Epithelial cell of prostate (primary cell): ENCODE measurements at regions not wholly inside any gene's neighbourhood (a gene's known extent, or its start where the extent isn't known, plus 50 kb on each side); places are given as distances from the start of the nearest gene placed in this dataset.
"Not testable (repeated sequence)": the region's sequence is repeated elsewhere in the genome, so short reads cannot be mapped to it uniquely, and the experiment has no call there.

ENCODE experiments used
- DNase-seq: peaks from one replicate; pipeline ENCODE4 v3.0.0-alpha.2; 2011; ENCODE audit warnings: low read depth, low spot score
- H3K27ac ChIP-seq: fragments of 450-650 bp; 2 replicates; pipeline ENCODE4 v1.5.1; 2017; ENCODE audit warnings: mild to moderate bottlenecking

DNA sequence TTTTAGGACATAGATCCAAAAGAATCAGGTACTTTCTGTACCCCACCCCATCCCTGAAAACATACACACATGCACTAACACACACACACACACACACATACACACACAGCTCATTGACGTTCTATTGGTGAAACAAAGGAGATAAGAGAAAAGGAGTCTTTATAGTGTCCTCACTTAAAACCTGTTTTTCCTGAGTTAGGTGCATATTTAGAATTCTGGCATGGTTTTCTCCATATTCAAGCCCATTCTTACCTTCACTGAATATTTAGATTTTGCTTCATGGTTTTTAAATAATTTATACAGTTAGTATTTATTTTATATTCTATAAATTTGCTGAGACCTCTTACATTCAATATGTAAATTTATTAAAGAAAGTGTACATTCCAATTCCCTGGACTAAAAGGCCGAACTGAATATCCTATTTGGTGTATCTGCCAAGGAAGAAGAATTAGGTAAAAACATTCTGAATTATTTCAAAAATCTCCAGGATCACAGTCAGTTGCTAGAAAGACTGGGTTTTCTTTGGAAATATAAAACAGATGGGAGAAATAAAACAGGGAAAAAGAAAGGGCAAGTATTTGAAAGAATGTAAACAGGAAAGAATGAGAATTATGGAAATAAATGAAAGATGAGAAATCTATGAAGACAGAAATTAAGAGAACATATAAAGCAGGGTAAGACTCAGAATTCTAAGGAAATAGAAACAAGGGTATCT is 556.2 kb downstream of the KCTD12 start:
- H3K27ac ChIP-seq: no peak overlapping the region
- no peak for DNase-seq

DNA sequence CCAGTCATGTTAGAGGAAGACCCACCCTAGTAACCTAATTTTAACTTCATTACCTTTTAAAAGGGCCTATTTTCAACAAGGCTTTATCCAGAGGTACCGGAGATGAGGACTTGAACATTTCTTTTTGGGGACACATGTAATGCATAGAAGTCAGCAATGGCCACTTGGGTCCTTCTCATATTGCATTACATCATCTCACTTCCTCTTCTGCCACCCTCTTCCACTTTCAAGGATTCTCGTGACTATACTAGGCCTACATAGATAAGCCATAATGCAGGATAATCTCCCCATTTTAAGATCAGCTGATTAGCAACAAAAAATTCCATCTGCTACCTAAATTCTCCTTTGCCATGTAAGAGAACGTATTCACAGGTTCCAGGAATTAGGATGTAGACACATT is 557.2 kb downstream of the KCTD12 start:
- no peak for DNase-seq
- no peak overlapping the region for H3K27ac ChIP-seq

DNA sequence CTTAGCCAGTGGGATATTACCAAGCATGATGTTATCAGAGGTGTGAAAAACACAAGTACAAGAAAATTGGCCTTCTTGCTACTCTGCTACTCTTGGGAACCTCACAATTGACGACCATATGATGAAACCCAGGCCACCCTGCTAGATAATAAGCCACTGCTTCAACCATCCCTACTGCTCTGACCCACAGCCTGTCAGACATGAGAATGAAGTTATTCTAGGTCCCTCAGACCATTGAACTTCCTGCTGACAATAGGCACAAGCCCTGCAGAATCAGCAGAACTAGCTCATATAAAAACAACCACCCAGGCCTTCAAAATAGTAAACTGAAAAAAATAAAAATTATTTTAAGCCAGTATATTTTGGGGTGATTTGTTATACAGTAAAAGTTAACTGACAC is 559.9 kb downstream of the KCTD12 start:
- DNase-seq: no peak
- no peak overlapping the region for H3K27ac ChIP-seq

DNA sequence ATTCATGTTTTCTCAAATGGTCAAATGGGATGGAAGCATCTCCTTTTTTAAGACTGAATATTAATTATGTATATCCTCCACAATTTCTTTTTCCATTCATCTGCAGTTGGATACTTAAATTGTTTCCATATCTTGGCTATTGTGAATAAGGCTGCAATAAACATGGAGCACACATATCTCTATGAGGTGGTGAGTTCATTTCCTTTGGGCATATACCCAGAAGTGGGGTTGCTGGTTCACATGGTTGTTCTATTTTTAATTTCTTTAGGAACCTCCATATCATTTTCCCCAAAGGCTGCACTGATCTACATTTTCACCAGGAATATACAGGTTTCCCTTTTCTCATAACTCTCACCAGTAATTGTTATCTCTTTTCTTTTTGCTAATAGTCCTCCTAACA is 566.3 kb downstream of the KCTD12 start:
- DNase-seq: no peak
- H3K27ac ChIP-seq: no peak overlapping the region

DNA sequence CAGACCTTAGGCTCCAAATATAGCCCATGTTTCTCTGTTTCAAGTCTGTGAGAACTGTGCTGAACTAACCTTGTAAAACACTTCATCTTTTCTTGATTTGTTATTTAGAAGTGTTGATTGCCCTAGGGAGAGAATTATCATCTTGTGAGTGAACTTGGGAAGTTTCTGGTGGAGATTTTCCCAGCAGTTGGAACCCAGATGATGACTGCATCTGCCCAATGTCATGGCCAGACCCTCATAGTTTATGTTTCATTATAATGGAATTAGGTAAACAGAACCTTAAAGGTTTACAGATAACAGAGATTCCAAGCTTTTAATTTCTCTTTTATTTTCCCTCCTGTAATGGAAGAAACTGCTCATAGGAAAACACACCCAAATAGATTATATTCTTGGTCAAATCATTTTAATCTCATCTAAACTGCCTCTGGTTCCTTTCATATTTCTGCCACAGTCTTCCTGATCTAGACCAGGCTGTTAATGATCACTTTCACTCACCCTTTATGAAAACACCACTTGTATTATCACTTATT is 569.1 kb downstream of the KCTD12 start:
- DNase-seq: no peak

DNA sequence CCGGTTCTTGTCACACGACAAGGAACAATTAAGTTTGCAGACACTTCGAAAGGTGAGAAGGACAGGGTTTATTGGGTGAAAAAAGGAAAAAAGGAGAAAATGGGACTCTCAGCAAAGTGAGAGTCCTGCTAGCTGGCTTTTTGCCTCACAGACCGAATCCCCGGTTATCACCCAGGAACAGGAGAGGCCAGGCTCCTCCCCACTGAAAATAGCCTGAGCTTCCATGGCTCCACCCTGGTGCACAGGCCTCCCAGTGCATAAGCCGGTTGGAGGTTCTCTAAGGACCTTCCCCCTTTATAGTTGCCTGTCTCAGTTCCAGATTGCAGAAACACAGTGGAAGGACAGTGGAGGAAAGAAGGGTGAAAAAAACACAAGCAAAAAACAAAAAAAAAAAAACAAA is 571.7 kb downstream of the KCTD12 start:
- no peak overlapping the region for H3K27ac ChIP-seq
- DNase-seq: no peak

More for the DNA sequence above, 569.1 kb downstream of the KCTD12 start:
- no peak overlapping the region for H3K27ac ChIP-seq

DNA sequence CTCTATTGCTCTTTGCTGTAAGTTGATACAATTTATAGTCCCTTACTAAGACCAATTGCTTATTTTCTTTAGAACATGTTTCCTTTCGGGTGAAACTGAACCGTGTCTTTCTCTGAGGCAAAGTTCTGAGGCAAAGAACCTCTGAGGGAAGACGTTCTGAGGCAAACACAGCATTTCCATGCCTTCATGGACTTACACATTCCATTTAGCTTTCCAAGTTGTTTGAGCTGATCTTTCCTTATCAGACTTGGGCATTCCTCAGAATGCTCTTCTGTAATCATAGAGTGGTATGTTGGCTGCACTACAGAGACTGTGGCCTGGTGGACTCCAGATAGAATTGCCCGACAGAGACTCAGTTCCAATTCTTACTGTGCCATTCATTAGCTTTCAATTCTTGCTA is 579.1 kb downstream of the KCTD12 start:
- no peak overlapping the region for H3K27ac ChIP-seq

DNA sequence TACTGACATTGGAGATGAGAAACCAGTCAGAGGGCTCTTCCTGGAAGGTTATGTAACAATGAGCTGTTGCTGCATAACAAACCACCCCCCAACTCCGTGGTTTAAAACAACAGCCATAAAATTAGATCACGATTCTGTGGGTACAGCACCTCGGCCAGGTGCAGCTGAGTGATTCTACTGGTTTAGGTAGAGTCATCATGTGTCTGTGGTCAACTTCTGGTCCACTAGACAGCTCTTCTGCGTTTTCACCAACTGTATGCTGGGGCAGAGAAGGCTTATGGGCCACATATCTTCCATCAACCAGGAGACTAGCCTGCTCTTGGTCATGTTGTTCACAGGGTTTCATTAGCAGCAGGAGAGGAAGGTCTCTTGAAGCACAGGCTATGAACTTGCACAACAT is 585.5 kb downstream of the KCTD12 start:
- H3K27ac ChIP-seq: no peak overlapping the region
- DNase-seq: no peak

More for the DNA sequence above, 579.1 kb downstream of the KCTD12 start:
- no peak for DNase-seq

DNA sequence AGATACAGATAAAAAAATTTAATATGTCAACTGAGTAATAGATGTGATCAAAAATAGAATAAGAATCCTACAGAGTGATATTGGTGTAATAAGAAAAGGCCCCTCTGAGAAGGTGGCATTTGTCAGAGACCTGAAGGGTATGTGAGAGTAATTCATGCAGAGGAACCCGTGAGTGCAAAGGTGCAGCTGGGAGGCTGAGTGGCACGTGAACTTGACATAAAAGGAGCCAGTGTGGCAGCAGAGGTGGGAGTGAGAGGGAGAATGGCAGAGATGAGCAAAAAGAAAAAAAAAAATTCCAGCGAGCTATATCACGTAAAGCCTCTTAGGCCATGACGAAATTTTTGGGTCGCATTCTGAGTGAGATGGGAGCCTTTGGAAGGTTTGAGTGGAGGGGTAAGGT is 588.9 kb downstream of the KCTD12 start:
- DNase-seq: no peak
- no peak overlapping the region for H3K27ac ChIP-seq

DNA sequence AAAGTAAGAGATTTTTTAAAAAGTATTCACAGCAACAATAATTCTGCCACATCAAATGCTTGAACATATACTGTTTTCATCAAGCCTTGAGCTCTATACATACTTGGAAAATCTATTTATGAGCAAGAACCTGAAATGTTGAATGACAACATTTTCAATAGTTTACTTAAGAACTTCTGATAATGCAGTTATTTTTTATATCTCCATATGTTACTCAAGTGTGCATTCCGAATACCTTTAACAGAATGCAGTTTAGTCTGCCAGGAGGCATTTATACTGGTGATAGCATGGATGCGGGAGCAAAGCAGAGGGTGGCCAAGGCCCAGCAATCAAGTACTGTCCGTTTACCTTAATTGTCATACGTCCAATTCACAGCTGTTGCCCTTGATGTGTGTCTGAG is 589.5 kb downstream of the KCTD12 start:
- no peak for DNase-seq
- H3K27ac ChIP-seq: no peak overlapping the region

DNA sequence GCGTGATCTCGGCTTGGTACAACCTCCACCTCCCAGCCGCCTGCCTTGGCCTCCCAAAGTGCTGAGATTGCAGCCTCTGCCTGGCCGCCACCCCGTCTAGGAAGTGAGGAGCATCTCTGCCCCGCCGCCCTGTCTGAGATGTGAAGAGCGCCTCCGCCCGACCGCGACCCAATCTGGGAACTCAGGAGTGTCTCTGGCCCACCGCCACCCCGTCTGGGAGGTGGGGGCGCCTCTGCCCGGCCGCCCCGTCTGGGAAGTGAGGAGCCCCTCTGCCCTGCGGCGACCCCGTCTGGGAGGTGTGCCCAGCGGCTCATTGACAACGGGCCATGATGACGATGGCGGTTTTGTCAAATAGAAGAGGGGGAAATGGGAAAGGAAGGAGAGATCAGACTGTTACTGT is 591.2 kb downstream of the KCTD12 start:
- not testable (repeated sequence) for H3K27ac ChIP-seq, DNase-seq

DNA sequence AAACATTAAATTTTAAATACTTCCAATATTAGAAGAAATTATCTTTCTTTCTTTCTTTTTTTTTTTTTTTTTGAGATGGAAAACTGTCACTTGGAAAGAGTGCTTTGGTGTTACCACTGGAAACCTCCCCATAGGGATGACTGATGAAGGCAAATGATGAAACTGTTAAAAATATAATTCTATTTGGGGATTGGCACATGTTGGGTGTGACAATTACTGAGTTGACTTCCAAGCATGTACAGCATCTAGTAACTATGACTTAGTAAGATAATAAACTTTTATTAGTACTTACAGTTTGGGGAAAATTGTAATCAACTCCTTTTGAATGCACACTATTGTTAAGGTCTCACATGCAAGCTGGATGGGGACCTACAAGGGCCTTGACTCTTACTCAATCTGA is 592.5 kb downstream of the KCTD12 start:
- H3K27ac ChIP-seq: peak overlapping the region; percentile 21
- DNase-seq: no peak

DNA sequence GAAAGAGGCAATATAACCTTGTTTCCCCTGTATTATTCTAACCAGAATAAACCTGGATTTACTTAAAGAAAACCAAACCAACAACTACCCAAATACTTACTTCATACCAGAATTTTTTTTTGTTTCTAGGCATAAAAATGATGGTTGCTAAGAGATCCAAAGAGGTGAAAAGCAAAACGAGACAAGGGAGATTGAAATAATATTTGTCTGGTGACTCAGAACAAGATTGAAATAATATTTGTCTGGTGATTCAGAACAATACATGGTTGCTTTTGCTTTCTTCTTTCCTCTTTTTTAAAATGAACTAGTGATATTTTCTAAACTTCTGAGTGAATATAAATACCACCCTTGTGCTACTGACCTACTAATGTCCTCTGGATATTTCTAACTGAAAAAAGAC is 592.9 kb downstream of the KCTD12 start:
- no peak for DNase-seq
- peak overlapping the region; percentile 21 for H3K27ac ChIP-seq

DNA sequence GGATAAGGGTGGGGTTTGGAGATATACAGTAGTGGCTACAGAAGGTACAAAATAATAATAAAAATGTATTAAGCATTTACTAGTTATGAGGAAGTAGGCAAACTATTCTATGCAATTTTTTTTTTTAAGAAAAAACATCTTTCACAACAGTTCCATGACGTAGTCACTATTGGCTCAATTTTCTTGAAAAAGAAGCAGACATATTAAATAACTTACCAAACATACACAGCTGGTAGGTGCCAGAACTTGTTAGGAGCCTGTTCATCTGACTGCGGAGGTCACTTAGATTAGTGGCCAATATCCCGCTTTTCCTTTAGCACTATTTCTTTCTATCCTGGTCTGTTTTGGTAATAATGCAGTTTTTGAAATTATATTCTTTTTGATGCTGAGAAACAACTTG is 593.5 kb downstream of the KCTD12 start:
- no peak overlapping the region for H3K27ac ChIP-seq
- DNase-seq: no peak

DNA sequence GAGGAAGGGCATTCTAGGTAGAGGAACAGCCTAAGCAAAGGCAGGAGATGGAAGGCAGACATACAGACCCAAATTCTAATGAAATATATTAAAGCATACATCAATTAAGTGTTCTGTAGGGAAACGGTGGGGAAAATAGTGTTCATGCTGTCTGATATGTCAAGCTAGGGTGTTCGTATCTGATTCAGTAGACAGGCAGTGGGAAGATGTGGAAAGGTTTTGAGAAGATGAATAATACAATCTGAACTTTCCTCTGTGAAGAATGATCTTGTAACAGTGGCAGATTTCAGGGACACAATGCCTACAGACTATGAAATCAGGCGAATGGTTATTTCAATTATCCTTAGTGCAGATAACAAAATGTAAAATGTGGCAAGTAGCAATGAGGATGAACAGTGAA is 594.2 kb downstream of the KCTD12 start:
- no peak for DNase-seq
- H3K27ac ChIP-seq: no peak overlapping the region

DNA sequence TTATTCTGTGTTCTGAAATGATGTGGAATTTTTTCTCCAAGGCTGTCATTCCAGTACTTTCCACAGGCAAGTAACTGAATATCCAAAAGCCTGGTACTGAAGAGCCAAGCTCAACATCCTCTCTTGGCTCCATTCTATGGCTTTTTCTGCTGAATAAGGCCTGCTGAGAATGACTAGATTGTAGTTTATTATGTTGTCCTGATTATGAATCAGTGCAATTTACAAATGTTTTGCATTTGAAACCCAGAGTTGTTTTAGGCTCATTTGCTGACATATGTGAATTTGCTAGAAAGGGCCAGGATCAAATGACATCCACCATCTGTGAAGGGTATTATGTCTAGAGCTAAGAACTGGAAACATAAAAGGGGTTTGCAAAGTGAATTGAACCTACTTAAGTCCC is 596.6 kb downstream of the KCTD12 start:
- no peak for DNase-seq
- no peak overlapping the region for H3K27ac ChIP-seq

DNA sequence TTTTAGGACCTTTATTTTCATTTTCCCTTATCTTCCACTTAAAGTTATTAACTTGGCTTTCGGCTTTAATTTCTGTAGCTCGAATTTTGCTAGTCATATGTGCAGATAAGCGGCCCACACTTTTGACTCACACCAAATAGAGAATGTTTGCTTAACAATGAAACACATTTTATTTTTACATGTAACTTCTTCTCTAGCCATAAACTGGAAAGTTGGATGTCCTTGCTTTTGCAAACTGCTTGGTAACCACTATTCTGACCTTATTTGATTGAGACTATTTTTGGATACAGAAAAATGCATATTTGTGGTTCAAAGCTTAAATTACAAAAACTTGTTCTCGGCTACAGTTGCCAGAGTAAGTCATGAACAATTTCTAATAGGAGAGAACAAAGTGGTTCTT is 600.0 kb downstream of the KCTD12 start:
- no peak for DNase-seq
- no peak overlapping the region for H3K27ac ChIP-seq

DNA sequence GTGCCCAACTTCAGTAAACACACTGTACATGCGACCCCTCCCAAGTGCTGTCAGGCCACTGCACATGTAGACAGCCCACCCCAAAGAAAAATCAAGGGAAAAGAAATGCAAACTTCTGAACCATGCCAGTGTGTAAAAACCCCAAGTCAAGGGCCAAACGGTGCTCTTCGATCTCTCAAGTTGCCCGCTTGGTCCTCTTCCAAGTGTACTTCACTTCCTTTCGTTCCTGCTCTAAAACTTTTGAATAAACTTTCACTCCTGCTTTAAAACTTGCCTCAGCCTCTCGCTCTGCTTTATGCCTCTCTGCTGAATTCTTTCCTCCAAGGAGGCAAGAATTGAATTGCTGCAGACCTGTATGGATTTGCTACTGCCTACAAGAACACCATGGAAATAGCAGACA is 600.7 kb downstream of the KCTD12 start:
- H3K27ac ChIP-seq: no peak overlapping the region
- no peak for DNase-seq

DNA sequence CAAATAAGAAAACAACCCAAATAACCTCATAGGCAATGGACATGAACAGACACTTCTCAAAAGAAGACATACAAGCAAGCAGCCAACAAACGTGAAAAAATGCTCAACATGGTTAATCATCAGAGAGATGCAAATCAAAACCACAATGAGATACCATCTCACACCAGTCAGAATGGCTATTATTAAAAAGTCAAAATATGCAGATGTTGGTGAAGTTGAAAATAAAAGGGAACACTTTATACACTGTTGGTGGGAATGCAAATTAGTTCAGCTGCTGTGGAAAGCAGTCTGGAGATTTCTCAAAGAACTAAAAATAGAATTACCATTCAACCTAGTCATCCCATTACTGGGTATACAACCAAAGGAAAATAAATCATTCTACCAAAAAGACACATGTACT is 606.4 kb downstream of the KCTD12 start:
- not testable (repeated sequence) for H3K27ac ChIP-seq, DNase-seq

DNA sequence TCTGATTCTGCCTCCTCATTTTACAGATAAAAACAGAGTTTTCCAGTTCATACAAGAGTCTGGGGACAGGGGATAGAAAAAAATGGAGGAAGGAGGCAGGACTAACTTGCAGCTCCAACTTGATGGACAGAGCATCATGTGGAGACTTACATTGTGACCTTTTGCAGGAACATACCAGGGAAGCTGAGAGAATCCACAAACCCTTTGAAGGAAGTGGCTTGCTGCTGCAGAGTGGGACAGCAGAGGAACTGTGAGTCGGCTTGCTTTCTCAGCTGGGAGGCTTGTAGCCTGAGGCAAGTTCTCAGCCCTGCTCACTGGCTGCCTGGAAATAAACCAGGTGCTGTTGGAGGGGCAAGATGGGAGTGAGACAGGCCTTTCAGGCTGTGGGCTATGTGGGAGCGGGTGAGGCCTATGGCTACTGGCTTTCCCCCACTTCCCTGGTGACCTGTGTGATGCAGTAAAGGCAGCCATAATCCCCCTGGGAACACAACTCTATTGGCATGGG is 614.4 kb downstream of the KCTD12 start:
- no peak overlapping the region for H3K27ac ChIP-seq
- no peak for DNase-seq

DNA sequence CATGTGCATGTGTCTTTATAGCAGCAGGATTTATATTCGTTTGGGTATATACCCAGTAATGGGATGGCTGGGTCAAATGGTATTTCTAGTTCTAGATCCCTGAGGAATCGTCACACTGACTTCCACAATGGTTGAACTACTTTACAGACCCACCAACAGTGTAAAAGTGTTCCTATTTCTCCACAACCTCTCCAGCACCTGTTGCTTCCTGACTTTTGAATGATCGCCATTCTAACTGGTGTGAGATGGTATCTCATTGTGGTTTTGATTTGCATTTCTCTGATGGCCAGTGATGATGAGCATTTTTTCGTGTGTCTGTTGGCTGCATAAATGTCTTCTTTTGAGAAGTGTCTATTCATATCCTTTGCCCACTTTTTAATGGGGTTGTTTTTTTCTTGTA is 617.9 kb downstream of the KCTD12 start:
- not testable (repeated sequence) for DNase-seq

DNA sequence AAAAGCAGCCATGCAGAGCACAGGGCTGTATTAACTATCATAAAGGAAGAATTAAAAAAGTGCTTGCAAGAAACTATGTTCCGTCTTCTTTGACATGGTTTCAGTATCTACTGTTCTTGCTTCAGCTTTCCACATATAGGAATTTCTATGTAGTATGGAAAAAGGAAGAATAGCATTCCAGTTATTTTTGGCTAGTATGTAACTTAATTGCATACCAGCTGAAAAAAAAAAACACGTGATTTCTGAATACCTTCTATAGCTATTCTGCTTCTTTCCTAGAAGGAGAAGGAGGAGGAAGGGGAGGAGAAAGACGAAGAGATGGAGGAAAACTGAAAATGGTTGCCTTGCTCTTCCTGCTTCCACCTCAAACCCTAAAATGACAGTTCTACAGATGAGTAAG is 619.0 kb downstream of the KCTD12 start:
- DNase-seq: no peak
- no peak overlapping the region for H3K27ac ChIP-seq

More for the DNA sequence above, 617.9 kb downstream of the KCTD12 start:
- H3K27ac ChIP-seq: not testable (repeated sequence)
